Calu3 (cell line): ENCODE measurements at regions not wholly inside any gene's neighbourhood (a gene's known extent, or its start where the extent isn't known, plus 50 kb on each side); places are given as distances from the start of the nearest gene placed in this dataset.
"Not testable (repeated sequence)": the region's sequence is repeated elsewhere in the genome, so short reads cannot be mapped to it uniquely, and the experiment has no call there.

ENCODE experiments used
- BruUV-seq: library from RNA; stranded (reverse); fragments of 400-500 nt; replicated peaks from 2 replicates; lab custom pipeline; 2021; lab: Mats Ljungman, UMichigan
- CTCF ChIA-PET: fragments of 300-600 bp; sonication (Branson Sonifier 250); formaldehyde crosslinking; loops from one replicate; lab custom pipeline; 2022; ENCODE audit warnings: antibody characterized with exemption; lab: Charles Lee
- DNase-seq: peaks from one replicate; pipeline ENCODE4 v3.0.0; 2022
- H3K27ac Mint-ChIP-seq: one replicate; pipeline ENCODE4 v1.8.0; 2022; ENCODE audit warnings: mixed read lengths; ENCODE audit not compliant: unreplicated experiment
- H3K27me3 Mint-ChIP-seq: one replicate; pipeline ENCODE4 v1.8.0; 2022; ENCODE audit warnings: mixed read lengths; ENCODE audit not compliant: unreplicated experiment
- H3K36me3 Mint-ChIP-seq: one replicate; pipeline ENCODE4 v1.8.0; 2022; ENCODE audit warnings: mild to moderate bottlenecking, moderate library complexity, mixed read lengths; ENCODE audit not compliant: insufficient read depth, unreplicated experiment
- H3K4me1 Mint-ChIP-seq: one replicate; pipeline ENCODE4 v1.8.0; 2022; ENCODE audit warnings: mild to moderate bottlenecking, low read depth, mixed read lengths; ENCODE audit not compliant: unreplicated experiment
- H3K4me3 Mint-ChIP-seq: one replicate; pipeline ENCODE4 v1.8.0; 2022; ENCODE audit warnings: mild to moderate bottlenecking, low read depth, moderate library complexity, mixed read lengths; ENCODE audit not compliant: unreplicated experiment
- H3K9me3 Mint-ChIP-seq: one replicate; pipeline ENCODE4 v1.8.0; 2022; ENCODE audit warnings: low read depth, mixed read lengths; ENCODE audit not compliant: unreplicated experiment
- CTCF ChIP-seq: fragments of 200-600 bp; IDR thresholded peaks from one replicate; pipeline ENCODE4 v1.8.0; 2022; ENCODE audit warnings: antibody characterized with exemption; ENCODE audit not compliant: unreplicated experiment
- intact Hi-C: fragments of 100-400 bp; cut with micrococcal nuclease; formaldehyde crosslinking; loops from one replicate; pipeline ENCODE4 v1.10.0; 2022; ENCODE audit not compliant: unreplicated experiment

- H3K27me3 Mint-ChIP-seq, result no peaks in the 10 kb centered on the region
- H3K27ac Mint-ChIP-seq, result no peak overlapping the region
- H3K36me3 Mint-ChIP-seq, result no peaks in the 10 kb centered on the region
- no peak for TF ChIP-seq CTCF
- H3K9me3 Mint-ChIP-seq, result peaks cover 7% of the 10 kb centered on the region
- no peaks in the 10 kb centered on the region for H3K4me1 Mint-ChIP-seq
- intact Hi-C loops, result no loop called here
- no peak overlapping the region for H3K4me3 Mint-ChIP-seq
- CTCF ChIA-PET, result interaction anchor here (0.6 kb wide), 1 partner anchor 66 kb away, joined by 3 read pairs; no protein-coding TSS in a partner anchor
- no TSS peak for BruUV-seq
- DNase-seq, result no peak
Observed at GRCh38 chr1:72432645-72433267, 150.4 kb upstream of the NEGR1 start.

- Mint-ChIP-seq H3K4me3 (no peak overlapping the region), H3K9me3 (peaks cover 9% of the 10 kb centered on the region), H3K36me3 (no peaks in the 10 kb centered on the region), H3K4me1 (no peaks in the 10 kb centered on the region), H3K27ac (no peak overlapping the region), H3K27me3 (no peaks in the 10 kb centered on the region)
- CTCF ChIA-PET, result no interaction called here
- BruUV-seq, result no TSS peak
- DNase-seq, result no peak
- no peak for TF ChIP-seq CTCF
- intact Hi-C loops, result no loop called here
Observed at GRCh38 chr1:72431810-72432209, 149.5 kb upstream of the NEGR1 start.

GRCh38 chr1:72428276-72428675 is 145.9 kb upstream of the NEGR1 start:
- CTCF ChIA-PET, H3K36me3 Mint-ChIP-seq, H3K4me1 Mint-ChIP-seq, intact Hi-C loops, H3K4me3 Mint-ChIP-seq, BruUV-seq, H3K27ac Mint-ChIP-seq, H3K9me3 Mint-ChIP-seq, H3K27me3 Mint-ChIP-seq, DNase-seq: not testable (repeated sequence)

GRCh38 chr1:72419229-72419628 is 136.9 kb upstream of the NEGR1 start:
- H3K9me3 Mint-ChIP-seq, result peaks cover 2% of the 10 kb centered on the region
- H3K4me1 Mint-ChIP-seq, result no peaks in the 10 kb centered on the region
- BruUV-seq, result no TSS peak

More at GRCh38 chr1:72419229-72419628, 136.9 kb upstream of the NEGR1 start:
- Mint-ChIP-seq H3K27me3 (no peaks in the 10 kb centered on the region), H3K4me3 (no peak overlapping the region), H3K27ac (no peak overlapping the region), H3K36me3 (no peaks in the 10 kb centered on the region)
- no peak for TF ChIP-seq CTCF
- no peak for DNase-seq
- intact Hi-C loops, result no loop called here
- CTCF ChIA-PET, result no interaction called here
